ENCODE measurements at regions not wholly inside any gene's neighbourhood (a gene's known extent, or its start where the extent isn't known, plus 50 kb on each side); places are given as distances from the start of the nearest gene placed in this dataset.

DNA sequence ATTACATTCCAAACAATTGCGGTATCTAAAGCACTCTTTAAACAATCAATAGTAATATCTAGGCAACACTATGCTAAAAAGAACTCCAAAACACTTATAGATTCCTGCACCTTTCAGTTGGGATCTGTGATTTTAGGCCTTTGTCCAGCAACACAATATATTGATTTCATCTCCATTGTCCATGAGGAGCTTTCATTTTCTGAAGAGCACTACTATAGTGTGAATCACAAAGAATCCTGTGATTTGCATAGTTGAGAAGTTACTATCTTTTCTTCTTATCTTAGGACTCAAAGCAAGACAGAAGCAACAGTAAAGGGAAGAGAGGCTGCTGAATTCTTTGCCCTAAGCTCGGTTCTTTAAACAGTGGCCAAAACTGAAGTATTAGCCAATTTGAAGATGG lies 846.8 kb downstream of the IPMK start:
- no peaks in the 10 kb centered on the region for H3K4me1 ChIP-seq (ENCODE audit: insufficient read depth)
- Mint-ChIP-seq H3K27ac (no peak overlapping the region), H3K36me3 (ENCODE audit: low read depth) (peaks cover 3% of the 10 kb centered on the region; the same call in 1 of the 3 replicates), H3K27me3 (ENCODE audit: insufficient read depth, low read depth, poor library complexity) (no peaks in the 10 kb centered on the region), H3K9me3 (peaks cover 13% of the 10 kb centered on the region), H3K4me1 (no peaks in the 10 kb centered on the region), H3K4me3 (no peak overlapping the region)
- H4K20me1 ChIP-seq (replicated peaks; ENCODE audit: insufficient read depth) = no peaks in the 10 kb centered on the region
- H3K27ac ChIP-seq (ENCODE audit: low read depth) = no peak overlapping the region
- TF ChIP-seq REST (IDR thresholded peaks at IDR 0.05; ENCODE audit: unreplicated experiment) (no peak), ZNF331 (CRISPR knock-in tag; IDR thresholded peaks at IDR 0.05; ENCODE audit: low read depth) (no peak), STAT1 (IDR thresholded peaks at IDR 0.05; ENCODE audit: unreplicated experiment) (no peak), CTCF (conservative IDR thresholded peaks at IDR 0.05; ENCODE audit: low read depth in 2 of 2) (no peak), CREB1 (CRISPR knock-in tag; IDR thresholded peaks at IDR 0.05; ENCODE audit: low read depth) (no peak), POLR2AphosphoS5 (IDR thresholded peaks at IDR 0.05; ENCODE audit: low read depth) (no peak), EZH2phosphoT487 (IDR thresholded peaks at IDR 0.05; ENCODE audit: unreplicated experiment) (no peak), ZNF114 (CRISPR knock-in tag; IDR thresholded peaks at IDR 0.05) (no peak), ETS1 (IDR thresholded peaks at IDR 0.05) (no peak)
- TF ChIP-seq, protein P1, sequence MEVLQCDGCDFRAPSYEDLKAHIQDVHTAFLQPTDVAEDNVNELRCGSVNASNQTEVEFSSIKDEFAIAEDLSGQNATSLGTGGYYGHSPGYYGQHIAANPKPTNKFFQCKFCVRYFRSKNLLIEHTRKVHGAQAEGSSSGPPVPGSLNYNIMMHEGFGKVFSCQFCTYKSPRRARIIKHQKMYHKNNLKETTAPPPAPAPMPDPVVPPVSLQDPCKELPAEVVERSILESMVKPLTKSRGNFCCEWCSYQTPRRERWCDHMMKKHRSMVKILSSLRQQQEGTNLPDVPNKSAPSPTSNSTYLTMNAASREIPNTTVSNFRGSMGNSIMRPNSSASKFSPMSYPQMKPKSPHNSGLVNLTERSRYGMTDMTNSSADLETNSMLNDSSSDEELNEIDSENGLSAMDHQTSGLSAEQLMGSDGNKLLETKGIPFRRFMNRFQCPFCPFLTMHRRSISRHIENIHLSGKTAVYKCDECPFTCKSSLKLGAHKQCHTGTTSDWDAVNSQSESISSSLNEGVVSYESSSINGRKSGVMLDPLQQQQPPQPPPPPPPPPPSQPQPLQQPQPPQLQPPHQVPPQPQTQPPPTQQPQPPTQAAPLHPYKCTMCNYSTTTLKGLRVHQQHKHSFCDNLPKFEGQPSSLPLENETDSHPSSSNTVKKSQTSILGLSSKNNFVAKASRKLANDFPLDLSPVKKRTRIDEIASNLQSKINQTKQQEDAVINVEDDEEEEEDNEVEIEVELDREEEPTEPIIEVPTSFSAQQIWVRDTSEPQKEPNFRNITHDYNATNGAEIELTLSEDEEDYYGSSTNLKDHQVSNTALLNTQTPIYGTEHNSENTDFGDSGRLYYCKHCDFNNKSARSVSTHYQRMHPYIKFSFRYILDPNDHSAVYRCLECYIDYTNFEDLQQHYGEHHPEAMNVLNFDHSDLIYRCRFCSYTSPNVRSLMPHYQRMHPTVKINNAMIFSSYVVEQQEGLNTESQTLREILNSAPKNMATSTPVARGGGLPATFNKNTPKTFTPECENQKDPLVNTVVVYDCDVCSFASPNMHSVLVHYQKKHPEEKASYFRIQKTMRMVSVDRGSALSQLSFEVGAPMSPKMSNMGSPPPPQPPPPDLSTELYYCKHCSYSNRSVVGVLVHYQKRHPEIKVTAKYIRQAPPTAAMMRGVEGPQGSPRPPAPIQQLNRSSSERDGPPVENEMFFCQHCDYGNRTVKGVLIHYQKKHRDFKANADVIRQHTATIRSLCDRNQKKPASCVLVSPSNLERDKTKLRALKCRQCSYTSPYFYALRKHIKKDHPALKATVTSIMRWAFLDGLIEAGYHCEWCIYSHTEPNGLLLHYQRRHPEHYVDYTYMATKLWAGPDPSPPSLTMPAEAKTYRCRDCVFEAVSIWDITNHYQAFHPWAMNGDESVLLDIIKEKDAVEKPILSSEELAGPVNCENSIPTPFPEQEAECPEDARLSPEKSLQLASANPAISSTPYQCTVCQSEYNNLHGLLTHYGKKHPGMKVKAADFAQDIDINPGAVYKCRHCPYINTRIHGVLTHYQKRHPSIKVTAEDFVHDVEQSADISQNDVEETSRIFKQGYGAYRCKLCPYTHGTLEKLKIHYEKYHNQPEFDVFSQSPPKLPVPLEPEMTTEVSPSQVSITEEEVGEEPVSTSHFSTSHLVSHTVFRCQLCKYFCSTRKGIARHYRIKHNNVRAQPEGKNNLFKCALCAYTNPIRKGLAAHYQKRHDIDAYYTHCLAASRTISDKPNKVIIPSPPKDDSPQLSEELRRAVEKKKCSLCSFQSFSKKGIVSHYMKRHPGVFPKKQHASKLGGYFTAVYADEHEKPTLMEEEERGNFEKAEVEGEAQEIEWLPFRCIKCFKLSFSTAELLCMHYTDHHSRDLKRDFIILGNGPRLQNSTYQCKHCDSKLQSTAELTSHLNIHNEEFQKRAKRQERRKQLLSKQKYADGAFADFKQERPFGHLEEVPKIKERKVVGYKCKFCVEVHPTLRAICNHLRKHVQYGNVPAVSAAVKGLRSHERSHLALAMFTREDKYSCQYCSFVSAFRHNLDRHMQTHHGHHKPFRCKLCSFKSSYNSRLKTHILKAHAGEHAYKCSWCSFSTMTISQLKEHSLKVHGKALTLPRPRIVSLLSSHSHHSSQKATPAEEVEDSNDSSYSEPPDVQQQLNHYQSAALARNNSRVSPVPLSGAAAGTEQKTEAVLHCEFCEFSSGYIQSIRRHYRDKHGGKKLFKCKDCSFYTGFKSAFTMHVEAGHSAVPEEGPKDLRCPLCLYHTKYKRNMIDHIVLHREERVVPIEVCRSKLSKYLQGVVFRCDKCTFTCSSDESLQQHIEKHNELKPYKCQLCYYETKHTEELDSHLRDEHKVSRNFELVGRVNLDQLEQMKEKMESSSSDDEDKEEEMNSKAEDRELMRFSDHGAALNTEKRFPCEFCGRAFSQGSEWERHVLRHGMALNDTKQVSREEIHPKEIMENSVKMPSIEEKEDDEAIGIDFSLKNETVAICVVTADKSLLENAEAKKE (CRISPR knock-in tag; IDR thresholded peaks at IDR 0.05) = no peak
- no peak overlapping the region for H3K4me2 ChIP-seq
- H2AFZ ChIP-seq = no peak overlapping the region
- no peaks in the 10 kb centered on the region for H3K36me3 ChIP-seq (ENCODE audit: insufficient read depth)
- no peaks in the 10 kb centered on the region for H3F3A ChIP-seq (replicated peaks; ENCODE audit: low read depth)
- no peaks in the 10 kb centered on the region for H3K79me2 ChIP-seq (replicated peaks; ENCODE audit: insufficient read depth)
- no peaks in the 10 kb centered on the region for H3K9me2 ChIP-seq (ENCODE audit: insufficient read depth)
- ATAC-seq = no peak
- H3K27me3 ChIP-seq (ENCODE audit: insufficient read depth) = no peaks in the 10 kb centered on the region
- DNase-seq (ENCODE audit: low spot score) = no peak
- no peak overlapping the region for H3K4me3 ChIP-seq
